ENCODE measurements at regions not wholly inside any gene's neighbourhood (a gene's known extent, or its start where the extent isn't known, plus 50 kb on each side); places are given as distances from the start of the nearest gene placed in this dataset.

GRCh38 chr14:40197344-40197743 is 765.1 kb upstream of the FBXO33 start:
- TF ChIP-seq CTCF (IDR thresholded peaks at IDR 0.05 in 8 of 11, conservative IDR thresholded peaks at IDR 0.05 in 3 of 11) (no peak), POLR2AphosphoS5 (IDR thresholded peaks at IDR 0.05) (no peak), POLR2A (IDR thresholded peaks at IDR 0.05) (no peak)
